K562 (cell line): ENCODE measurements at regions not wholly inside any gene's neighbourhood (a gene's known extent, or its start where the extent isn't known, plus 50 kb on each side); places are given as distances from the start of the nearest gene placed in this dataset.

ENCODE experiments used
- ATAC-seq: fragments of 200-7000 bp; cut with Tn5 transposase; 3 replicates; pipeline ENCODE4 v1.9.1; 2020; ENCODE audit warnings: moderate library complexity
- BruUV-seq: library from RNA; stranded (reverse); fragments of 400-500 nt; replicated peaks from 2 replicates; lab custom pipeline; 2021; lab: Mats Ljungman, UMichigan
- CTCF ChIA-PET: fragments of 300-600 bp; formaldehyde crosslinking; extraction: SDS; loops from one replicate; lab custom pipeline; 2021; ENCODE audit warnings: low intra/inter-chr PET ratio; lab: Yijun Ruan, JAX
- POLR2A ChIA-PET: fragments of 300-600, 350-650 bp; sonication (Branson Sonifier 250); formaldehyde crosslinking; extraction: SDS; loops from one replicate; lab custom pipeline; 2021; ENCODE audit warnings: antibody characterized with exemption, inconsistent platforms; lab: Yijun Ruan, JAX
- DNase-seq, 4 experiments: peaks; one replicate each; pipeline versions ENCODE4 v3.0.0 to v3.0.0-alpha.2; 2011 to 2018; ENCODE audit warnings: low spot score in 3 of 4, mixed read lengths in 3 of 4; ENCODE audit errors: extremely low read depth in 1 of 4
- FAIRE-seq: peaks from 2 replicates; lab custom pipeline; 2011; peaks lifted over from hg19 to GRCh38; lab: Jason Lieb, UNC
- H2AFZ ChIP-seq: 2 replicates; pipeline ENCODE4 v1.6.0; 2011; ENCODE audit warnings: low read depth, low read length, control low read depth, inconsistent platforms
- H3K27ac ChIP-seq: fragments of 200-600 bp; 3 replicates; pipeline ENCODE4 v1.8.0; 2011; ENCODE audit warnings: low read depth, mild to moderate bottlenecking, control low read depth, inconsistent platforms, low read length, moderate library complexity, mixed read lengths; ENCODE audit errors: extremely low read depth
- H3K27me3 ChIP-seq, 2 experiments: fragments of 300-600 bp in 1 of 2; 2 replicates in 1 of 2; 3 replicates in 1 of 2; pipeline versions ENCODE4 v1.6.0 to v1.8.0; 2011; ENCODE audit warnings: inconsistent platforms in 2 of 2, low read length in 2 of 2, mild to moderate bottlenecking in 1 of 2, mixed read lengths in 1 of 2, moderate library complexity in 1 of 2; ENCODE audit not compliant: control insufficient read depth in 2 of 2, insufficient read depth in 2 of 2
- H3K36me3 ChIP-seq: fragments of 300-600 bp; 3 replicates; pipeline ENCODE4 v1.8.0; 2011; ENCODE audit warnings: mild to moderate bottlenecking, low read length, inconsistent platforms; ENCODE audit not compliant: control insufficient read depth, insufficient read depth
- H3K4me1 ChIP-seq, 2 experiments: fragments of 200-600 bp in 1 of 2; replicated peaks in 1 of 2; 2 replicates in 1 of 2; 3 replicates in 1 of 2; pipeline versions ENCODE4 v1.5.1 to v1.8.0; 2011; ENCODE audit warnings: inconsistent platforms in 2 of 2, low read length in 2 of 2, mild to moderate bottlenecking in 1 of 2, mixed read lengths in 1 of 2, moderate library complexity in 1 of 2; ENCODE audit not compliant: control insufficient read depth in 2 of 2, insufficient read depth in 2 of 2
- H3K4me2 ChIP-seq: 2 replicates; pipeline ENCODE4 v1.6.1; 2011; ENCODE audit warnings: low read length, control low read depth, inconsistent platforms, mixed read lengths; ENCODE audit not compliant: insufficient read depth
- H3K4me3 ChIP-seq: fragments of 200-600 bp; sonication (generic), shearing (Covaris generic); 2 replicates; pipeline ENCODE4 v1.5.1; 2016; ENCODE audit warnings: control low read depth, inconsistent platforms
- H3K79me2 ChIP-seq: fragments of 200-600 bp; 3 replicates; pipeline ENCODE4 v1.8.0; 2011; ENCODE audit warnings: low read length, inconsistent platforms; ENCODE audit not compliant: control insufficient read depth, insufficient read depth
- H3K9ac ChIP-seq, 2 experiments: 2 replicates each; pipeline versions ENCODE4 v1.6.0 to v1.6.1; 2011; ENCODE audit warnings: low read depth in 2 of 2, low read length in 2 of 2, control low read depth in 1 of 2, inconsistent platforms in 1 of 2, mild to moderate bottlenecking in 1 of 2, mixed read lengths in 1 of 2; ENCODE audit not compliant: insufficient read depth in 1 of 2
- H3K9me1 ChIP-seq: one replicate; pipeline ENCODE4 v1.6.0; 2011; ENCODE audit warnings: inconsistent platforms, mild to moderate bottlenecking, low read length, moderate library complexity; ENCODE audit not compliant: control insufficient read depth, insufficient read depth
- H3K9me3 ChIP-seq: replicated peaks from 2 replicates; pipeline ENCODE4 v1.5.1; 2011; ENCODE audit warnings: low read depth, low read length, inconsistent platforms; ENCODE audit not compliant: control insufficient read depth, insufficient read depth
- H4K20me1 ChIP-seq: replicated peaks from 2 replicates; pipeline ENCODE4 v1.6.1; 2011; ENCODE audit warnings: low read length, inconsistent platforms, mixed read lengths; ENCODE audit not compliant: control insufficient read depth, insufficient read depth
- CBFA2T3 ChIP-seq: fragments of 450-650 bp; IDR thresholded peaks from 2 replicates; pipeline ENCODE4 v1.6.1; 2017
- CEBPG ChIP-seq, 3 experiments: fragments of 200-800 bp in 1 of 3; sonication (Bioruptor generic) in 1 of 3; sonication (generic) in 1 of 3; formaldehyde crosslinking in 1 of 3; IDR thresholded peaks in 2 of 3; conservative IDR thresholded peaks in 1 of 3; 2 replicates each; pipeline versions ENCODE4 v1.6.1 to v1.8.0; 2016 to 2022; ENCODE audit warnings: missing compliant biosample characterization in 2 of 3, missing genetic modification characterization in 2 of 3, mild to moderate bottlenecking in 1 of 3, missing genetic modification reagents in 1 of 3
- CHD1 ChIP-seq: fragments of 200-600 bp; sonication (generic); IDR thresholded peaks from one replicate; pipeline ENCODE4 v1.6.1; 2012; ENCODE audit warnings: mild to moderate bottlenecking, moderate library complexity, low read length, inconsistent platforms
- ESRRA ChIP-seq: fragments of 450-650 bp; IDR thresholded peaks from 2 replicates; pipeline ENCODE4 v1.6.1; 2014; ENCODE audit warnings: low read depth, mild to moderate bottlenecking, moderate library complexity, borderline replicate concordance
- EWSR1 ChIP-seq: fragments of 450-650 bp; IDR thresholded peaks from 2 replicates; pipeline ENCODE4 v1.6.1; 2018; ENCODE audit warnings: borderline replicate concordance, mild to moderate bottlenecking, low read depth, moderate library complexity; ENCODE audit not compliant: partially characterized antibody
- MED1 ChIP-seq: sonication (generic); formaldehyde crosslinking; IDR thresholded peaks from 2 replicates; pipeline ENCODE4 v1.8.1; 2023; ENCODE audit warnings: missing genetic modification reagents, borderline replicate concordance
- MTF1 ChIP-seq: fragments of 250-450 bp; sonication (Bioruptor Pico); IDR thresholded peaks from 2 replicates; pipeline ENCODE4 v1.9.0; 2021; ENCODE audit warnings: moderate library complexity, mild to moderate bottlenecking, inconsistent platforms, borderline replicate concordance
- NR1H2 ChIP-seq: sonication (generic); formaldehyde crosslinking; IDR thresholded peaks from 2 replicates; pipeline ENCODE4 v1.4.0; 2020; ENCODE audit warnings: mild to moderate bottlenecking, missing genetic modification reagents
- PHTF2 ChIP-seq: fragments of 250-450 bp; sonication (Bioruptor Pico); IDR thresholded peaks from 2 replicates; pipeline ENCODE4 v1.5.0; 2021; ENCODE audit warnings: mild to moderate bottlenecking
- POLR2AphosphoS5 ChIP-seq: IDR thresholded peaks from 2 replicates; pipeline ENCODE4 v1.6.1; 2011; ENCODE audit warnings: mild to moderate bottlenecking, low read depth, low read length, moderate library complexity; ENCODE audit not compliant: control insufficient read depth, insufficient read depth
- SP2 ChIP-seq: IDR thresholded peaks from 2 replicates; pipeline ENCODE4 v1.6.1; 2011; ENCODE audit warnings: mild to moderate bottlenecking, low read depth, low read length, moderate library complexity; ENCODE audit not compliant: poor library complexity, severe bottlenecking; ENCODE audit errors: extremely low read depth
- ZNF133 ChIP-seq: fragments of 250-450 bp; sonication (Bioruptor Pico); IDR thresholded peaks from 2 replicates; pipeline ENCODE4 v1.4.0; 2020; ENCODE audit warnings: mild to moderate bottlenecking
- ZNF134 ChIP-seq: fragments of 250-450 bp; sonication (Bioruptor Pico); conservative IDR thresholded peaks from 2 replicates; pipeline ENCODE4 v1.4.0; 2020
- ZNF449 ChIP-seq: fragments of 250-450 bp; sonication (Bioruptor Pico); IDR thresholded peaks from 2 replicates; pipeline ENCODE4 v1.8.0; 2022; ENCODE audit warnings: moderate library complexity, mild to moderate bottlenecking, inconsistent platforms
- ZNF589 ChIP-seq: fragments of 200-800 bp; sonication (Bioruptor generic); IDR thresholded peaks from 2 replicates; pipeline ENCODE4 v1.6.1; 2016; ENCODE audit warnings: low read depth, missing genetic modification characterization, missing compliant biosample characterization
- ZNF592 ChIP-seq: fragments of 450-650 bp; IDR thresholded peaks from 2 replicates; pipeline ENCODE4 v1.6.1; 2017; ENCODE audit warnings: antibody characterized with exemption, mild to moderate bottlenecking
- WGBS: fragments of 100-300 bp; shearing (Covaris generic); methylation state at CpG from one replicate; pipeline ENCODE4 v1.1.6; 2016; ENCODE audit warnings: low coverage, mixed read lengths; ENCODE audit not compliant: insufficient coverage; ENCODE audit errors: missing lambda C conversion rate; 5-methylcytosine and 5-hydroxymethylcytosine counted together
- in situ Hi-C: fragments of 300-500 bp; cut with MboI; formaldehyde crosslinking; loops from 4 replicates; pipeline ENCODE4 v1.15.0; 2018; ENCODE audit warnings: inconsistent platforms, mixed read lengths
- intact Hi-C: fragments of 100-400 bp; cut with micrococcal nuclease; formaldehyde crosslinking; loops from 2 replicates; pipeline ENCODE4 v1.14.2; 2022

- no peaks in the 10 kb centered on the region for H3K79me2 ChIP-seq
- intact Hi-C loops (no loop called here), in situ Hi-C loops (no loop called here)
- no peak overlapping the region for H3K4me2 ChIP-seq
- H3K4me3 ChIP-seq, result no peak overlapping the region
- H3K9ac ChIP-seq, result no peak overlapping the region
- ChIA-PET POLR2A (no interaction called here), CTCF (interaction anchor here (0.5 kb wide), 1 partner anchor 121 kb away, joined by 3 read pairs; no protein-coding TSS in a partner anchor)
- no peaks in the 10 kb centered on the region for H3K4me1 ChIP-seq
- ATAC-seq, result no peak
- 0% methylated on average over 1 of the region's 1 CpG for WGBS
- BruUV-seq, result no TSS peak
- H3K36me3 ChIP-seq, result no peaks in the 10 kb centered on the region
- no peaks in the 10 kb centered on the region for H3K27me3 ChIP-seq
- no peak overlapping the region for H3K27ac ChIP-seq
- H3K9me3 ChIP-seq, result no peaks in the 10 kb centered on the region
- H3K9me1 ChIP-seq, result no peaks in the 10 kb centered on the region
- no peak for DNase-seq
- no peak for FAIRE-seq
- no peak overlapping the region for H2AFZ ChIP-seq
- no peaks in the 10 kb centered on the region for H4K20me1 ChIP-seq
- TF ChIP-seq ZNF133 (CRISPR knock-in tag) (no peak), CBFA2T3 (no peak), SP2 (no peak), CHD1 (no peak), ESRRA (no peak), EWSR1 (no peak), ZNF592 (no peak), ZNF449 (no peak), PHTF2 (CRISPR knock-in tag) (no peak), MED1 (CRISPR knock-in tag) (no peak), NR1H2 (CRISPR knock-in tag) (no peak), CEBPG (CRISPR knock-in tag; IDR thresholded peaks at IDR 0.05) (no peak), CEBPG (tag; conservative IDR thresholded peaks at IDR 0.05 in 1 of 2, IDR thresholded peaks at IDR 0.05 in 1 of 2) (no peak), ZNF589 (no peak), MTF1 (no peak), ZNF134 (CRISPR knock-in tag) (no peak), POLR2AphosphoS5 (no peak)
Measured at GRCh38 chr10:8633909-8634308, 579.4 kb downstream of the GATA3 start.
